ENCODE measurements at regions not wholly inside any gene's neighbourhood (a gene's known extent, or its start where the extent isn't known, plus 50 kb on each side); places are given as distances from the start of the nearest gene placed in this dataset.

- Histone ChIP-seq H3K4me3 (ENCODE audit: low read length) (no peak overlapping the region), H2AFZ (ENCODE audit: low read length) (no peak overlapping the region), H3K4me1 (ENCODE audit: insufficient read depth, low read length) (peaks cover 26% of the 10 kb centered on the region), H3K27ac (ENCODE audit: low read length) (no peak overlapping the region), H3K9me3 (ENCODE audit: low read length) (no peaks in the 10 kb centered on the region), H3K4me2 (ENCODE audit: low read length) (no peak overlapping the region), H4K20me1 (ENCODE audit: low read length) (no peaks in the 10 kb centered on the region), H3K79me2 (ENCODE audit: low read length) (no peaks in the 10 kb centered on the region), H3K36me3 (ENCODE audit: low read depth, low read length) (no peaks in the 10 kb centered on the region), H3K9me2 (replicated peaks; ENCODE audit: low read length) (no peaks in the 10 kb centered on the region), H3K9ac (ENCODE audit: low read length) (no peak overlapping the region), H3K27me3 (ENCODE audit: low read length) (no peaks in the 10 kb centered on the region), H3F3A (ENCODE audit: low read length, unreplicated experiment) (peaks cover 5% of the 10 kb centered on the region)
- intact Hi-C loops (cut with micrococcal nuclease), result loop anchor here (5.0 to 10.0 kb wide), 3 partner anchors 38 to 97 kb away; no protein-coding TSS in a partner anchor
- no peak for ATAC-seq
- no TSS peak for BruUV-seq (replicated peaks)
- DNase-seq, result no peak
- TF ChIP-seq EZH2phosphoT487 (IDR thresholded peaks at IDR 0.05; ENCODE audit: borderline replicate concordance, low read length), result no peak
- TF ChIP-seq CTCF (conservative IDR thresholded peaks at IDR 0.05; ENCODE audit: low read depth, low read length), result no peak
- ChIA-PET CTCF (no interaction called here), POLR2A (ENCODE audit: unreplicated experiment) (no interaction called here)
Measured at GRCh38 chr5:74164725-74165235, 475.7 kb downstream of the ENC1 start.

DNA sequence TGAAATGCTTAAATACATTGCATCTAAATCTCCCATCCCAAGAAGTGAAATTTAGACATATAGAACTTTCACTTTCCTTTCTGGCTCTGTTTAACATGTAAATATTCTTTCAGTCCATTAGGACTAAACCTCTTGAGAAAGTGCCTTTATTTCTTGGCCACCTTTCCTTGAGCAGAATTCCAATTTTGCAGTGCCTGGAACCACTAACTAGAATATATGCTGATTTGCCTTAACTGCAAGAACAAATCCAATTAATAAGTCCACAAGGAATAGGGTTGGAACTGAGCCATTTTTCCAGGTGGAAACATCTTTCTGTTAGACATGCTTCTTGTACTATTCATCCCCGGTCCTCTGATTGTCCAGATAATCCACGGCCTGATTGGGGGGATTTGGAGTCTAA, 478.0 kb downstream of the ENC1 start:
- Histone ChIP-seq H3K27me3 (ENCODE audit: low read length) (no peaks in the 10 kb centered on the region), H3K4me2 (ENCODE audit: low read length) (no peak overlapping the region), H3K4me1 (ENCODE audit: insufficient read depth, low read length) (peaks cover 13% of the 10 kb centered on the region), H4K20me1 (ENCODE audit: low read length) (no peaks in the 10 kb centered on the region), H3K9me3 (ENCODE audit: low read length) (no peaks in the 10 kb centered on the region), H3K27ac (ENCODE audit: low read length) (no peak overlapping the region), H3K9ac (ENCODE audit: low read length) (no peak overlapping the region), H2AFZ (ENCODE audit: low read length) (no peak overlapping the region), H3K9me2 (replicated peaks; ENCODE audit: low read length) (no peaks in the 10 kb centered on the region), H3K79me2 (ENCODE audit: low read length) (no peaks in the 10 kb centered on the region), H3F3A (ENCODE audit: low read length, unreplicated experiment) (peaks cover 5% of the 10 kb centered on the region), H3K36me3 (ENCODE audit: low read depth, low read length) (no peaks in the 10 kb centered on the region), H3K4me3 (ENCODE audit: low read length) (no peak overlapping the region)
- intact Hi-C loops (cut with micrococcal nuclease), result loop anchor here (10.0 kb wide), 1 partner anchor 82 kb away; no protein-coding TSS in a partner anchor
- no peak for ATAC-seq
- no peak for TF ChIP-seq EZH2 (IDR thresholded peaks at IDR 0.05; ENCODE audit: low read length, unreplicated experiment)
- no peak for TF ChIP-seq CTCF (conservative IDR thresholded peaks at IDR 0.05; ENCODE audit: low read depth, low read length)
- TF ChIP-seq EZH2phosphoT487 (IDR thresholded peaks at IDR 0.05; ENCODE audit: borderline replicate concordance, low read length), result no peak
- POLR2A ChIA-PET (ENCODE audit: unreplicated experiment), result no interaction called here
- DNase-seq, result no peak
- CTCF ChIA-PET, result no interaction called here
- no TSS peak for BruUV-seq (replicated peaks)

- POLR2A ChIA-PET (ENCODE audit: unreplicated experiment), result interaction anchor here (0.7 kb wide), 1 partner anchor 155 kb away, joined by 3 read pairs; no protein-coding TSS in a partner anchor
- H3K27ac ChIP-seq (ENCODE audit: low read length), result no peak overlapping the region
- DNase-seq (no peak), ATAC-seq (no peak)
- H3K9me3 ChIP-seq (ENCODE audit: low read length), result no peaks in the 10 kb centered on the region
- H3F3A ChIP-seq (ENCODE audit: low read length, unreplicated experiment), result no peaks in the 10 kb centered on the region
- no peak overlapping the region for H2AFZ ChIP-seq (ENCODE audit: low read length)
- no peak overlapping the region for H3K4me3 ChIP-seq (ENCODE audit: low read length)
- CTCF ChIA-PET, result no interaction called here
- H3K9me2 ChIP-seq (replicated peaks; ENCODE audit: low read length), result no peaks in the 10 kb centered on the region
- H3K9ac ChIP-seq (ENCODE audit: low read length), result no peak overlapping the region
- H3K79me2 ChIP-seq (ENCODE audit: low read length), result no peaks in the 10 kb centered on the region
- H4K20me1 ChIP-seq (ENCODE audit: low read length), result no peaks in the 10 kb centered on the region
- no TSS peak for BruUV-seq (replicated peaks)
- no peaks in the 10 kb centered on the region for H3K36me3 ChIP-seq (ENCODE audit: low read depth, low read length)
- intact Hi-C loops (cut with micrococcal nuclease), result loop anchor here (10.0 kb wide), 1 partner anchor 84 kb away; no protein-coding TSS in a partner anchor
- TF ChIP-seq EZH2 (IDR thresholded peaks at IDR 0.05; ENCODE audit: low read length, unreplicated experiment) (no peak), EZH2phosphoT487 (IDR thresholded peaks at IDR 0.05; ENCODE audit: borderline replicate concordance, low read length) (no peak), CTCF (conservative IDR thresholded peaks at IDR 0.05; ENCODE audit: low read depth, low read length) (no peak)
- H3K27me3 ChIP-seq (ENCODE audit: low read length), result no peaks in the 10 kb centered on the region
- peaks cover 1% of the 10 kb centered on the region; the same call in 1 of the 2 replicates for H3K4me1 ChIP-seq (ENCODE audit: insufficient read depth, low read length)
- H3K4me2 ChIP-seq (ENCODE audit: low read length), result no peak overlapping the region
Measured at GRCh38 chr5:74161170-74161569, 479.4 kb downstream of the ENC1 start.
